ENCODE measurements at regions not wholly inside any gene's neighbourhood (a gene's known extent, or its start where the extent isn't known, plus 50 kb on each side); places are given as distances from the start of the nearest gene placed in this dataset.

DNA sequence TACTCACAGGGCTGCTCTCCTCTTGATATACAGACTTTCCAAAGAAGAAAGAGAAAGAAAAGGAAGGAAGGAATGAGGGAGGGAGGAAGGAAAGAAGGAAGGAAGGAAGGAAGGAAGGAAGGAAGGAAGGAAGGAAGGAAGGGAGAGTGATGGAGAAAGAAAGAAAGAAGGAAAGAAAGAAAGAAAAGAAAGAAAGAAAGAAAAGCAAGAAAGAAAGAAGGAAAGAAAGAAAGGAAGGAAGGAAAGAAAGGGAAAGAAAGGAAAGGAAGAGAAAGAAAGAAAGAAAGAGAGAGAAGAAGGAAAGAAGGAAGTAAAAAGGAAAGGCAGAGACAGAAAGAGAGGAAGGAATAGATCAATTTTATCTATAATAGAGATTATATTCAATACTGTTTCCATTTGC is 1257.4 kb downstream of the EPHA7 start:
- no peaks in the 10 kb centered on the region for H3K9me3 ChIP-seq
- TF ChIP-seq POLR2AphosphoS2 (conservative IDR thresholded peaks at IDR 0.05; ENCODE audit: low read length): no peak
- TF ChIP-seq, protein P1, sequence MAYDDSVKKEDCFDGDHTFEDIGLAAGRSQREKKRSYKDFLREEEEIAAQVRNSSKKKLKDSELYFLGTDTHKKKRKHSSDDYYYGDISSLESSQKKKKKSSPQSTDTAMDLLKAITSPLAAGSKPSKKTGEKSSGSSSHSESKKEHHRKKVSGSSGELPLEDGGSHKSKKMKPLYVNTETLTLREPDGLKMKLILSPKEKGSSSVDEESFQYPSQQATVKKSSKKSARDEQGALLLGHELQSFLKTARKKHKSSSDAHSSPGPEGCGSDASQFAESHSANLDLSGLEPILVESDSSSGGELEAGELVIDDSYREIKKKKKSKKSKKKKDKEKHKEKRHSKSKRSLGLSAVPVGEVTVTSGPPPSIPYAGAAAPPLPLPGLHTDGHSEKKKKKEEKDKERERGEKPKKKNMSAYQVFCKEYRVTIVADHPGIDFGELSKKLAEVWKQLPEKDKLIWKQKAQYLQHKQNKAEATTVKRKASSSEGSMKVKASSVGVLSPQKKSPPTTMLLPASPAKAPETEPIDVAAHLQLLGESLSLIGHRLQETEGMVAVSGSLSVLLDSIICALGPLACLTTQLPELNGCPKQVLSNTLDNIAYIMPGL (CRISPR knock-in tag; IDR thresholded peaks at IDR 0.05; ENCODE audit: borderline replicate concordance): no peak
- no peak for TF ChIP-seq RNF2 (IDR thresholded peaks at IDR 0.05; ENCODE audit: borderline replicate concordance, low read depth)
- TF ChIP-seq MYC (IDR thresholded peaks at IDR 0.05; ENCODE audit: borderline replicate concordance, low read length): no peak
- TF ChIP-seq, protein P2, sequence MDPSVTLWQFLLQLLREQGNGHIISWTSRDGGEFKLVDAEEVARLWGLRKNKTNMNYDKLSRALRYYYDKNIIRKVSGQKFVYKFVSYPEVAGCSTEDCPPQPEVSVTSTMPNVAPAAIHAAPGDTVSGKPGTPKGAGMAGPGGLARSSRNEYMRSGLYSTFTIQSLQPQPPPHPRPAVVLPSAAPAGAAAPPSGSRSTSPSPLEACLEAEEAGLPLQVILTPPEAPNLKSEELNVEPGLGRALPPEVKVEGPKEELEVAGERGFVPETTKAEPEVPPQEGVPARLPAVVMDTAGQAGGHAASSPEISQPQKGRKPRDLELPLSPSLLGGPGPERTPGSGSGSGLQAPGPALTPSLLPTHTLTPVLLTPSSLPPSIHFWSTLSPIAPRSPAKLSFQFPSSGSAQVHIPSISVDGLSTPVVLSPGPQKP (IDR thresholded peaks at IDR 0.05; ENCODE audit: low read depth, low read length): no peak
- TF ChIP-seq MAFK (IDR thresholded peaks at IDR 0.05; ENCODE audit: partially characterized antibody): no peak
- TF ChIP-seq FOSL2 (IDR thresholded peaks at IDR 0.05): no peak
- no peak for TF ChIP-seq FOSL2 (CRISPR knock-in tag; IDR thresholded peaks at IDR 0.05)
- TF ChIP-seq TP53 (CRISPR knock-in tag; IDR thresholded peaks at IDR 0.05): no peak
- ChIA-PET POLR2A (no interaction called here), CTCF (no interaction called here)
- H3K27ac ChIP-seq: no peak overlapping the region
- ATAC-seq (no peak), DNase-seq (ENCODE audit: low read depth in 1 of 2, low spot score in 1 of 2) (no peak), FAIRE-seq (no peak)
- no peak overlapping the region for H3K4me2 ChIP-seq
- H3K4me3 ChIP-seq: no peak overlapping the region
- no peaks in the 10 kb centered on the region for H3K4me1 ChIP-seq

DNA sequence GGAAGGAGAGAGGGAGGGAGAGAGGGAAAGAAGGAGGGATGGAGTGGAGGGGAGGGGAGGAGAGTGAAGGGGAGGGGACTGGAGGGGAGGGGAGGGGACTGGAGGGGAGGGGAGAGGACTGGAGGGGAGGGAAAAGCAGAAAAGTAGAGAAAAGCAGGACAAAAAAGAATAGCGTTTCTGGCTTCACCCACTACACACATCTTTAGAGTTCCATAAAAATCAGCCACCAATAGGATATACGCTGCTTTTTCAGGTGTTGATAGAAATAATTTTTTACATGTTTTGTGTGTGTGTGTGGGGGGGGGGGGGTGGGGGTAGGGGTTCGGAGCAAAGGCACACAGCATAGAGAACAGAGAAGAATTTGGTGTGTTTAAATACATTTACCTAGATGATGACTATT is 1259.1 kb downstream of the EPHA7 start:
- H3K9me3 ChIP-seq: no peaks in the 10 kb centered on the region
- POLR2A ChIA-PET: no interaction called here
- CTCF ChIA-PET: no interaction called here
- ATAC-seq (no peak), DNase-seq (ENCODE audit: low read depth in 1 of 2, low spot score in 1 of 2) (no peak), FAIRE-seq (no peak)
- no peak for TF ChIP-seq SREBF2 (IDR thresholded peaks at IDR 0.05)
- no peak for TF ChIP-seq HOXB5 (CRISPR knock-in tag; IDR thresholded peaks at IDR 0.05)
- H3K4me1 ChIP-seq: no peaks in the 10 kb centered on the region
- H3K4me2 ChIP-seq: no peak overlapping the region
- H3K4me3 ChIP-seq: no peak overlapping the region
- 38% methylated on average over 3 of the region's 3 CpGs for WGBS (ENCODE audit: missing lambda C conversion rate)
- H3K27ac ChIP-seq: no peak overlapping the region

DNA sequence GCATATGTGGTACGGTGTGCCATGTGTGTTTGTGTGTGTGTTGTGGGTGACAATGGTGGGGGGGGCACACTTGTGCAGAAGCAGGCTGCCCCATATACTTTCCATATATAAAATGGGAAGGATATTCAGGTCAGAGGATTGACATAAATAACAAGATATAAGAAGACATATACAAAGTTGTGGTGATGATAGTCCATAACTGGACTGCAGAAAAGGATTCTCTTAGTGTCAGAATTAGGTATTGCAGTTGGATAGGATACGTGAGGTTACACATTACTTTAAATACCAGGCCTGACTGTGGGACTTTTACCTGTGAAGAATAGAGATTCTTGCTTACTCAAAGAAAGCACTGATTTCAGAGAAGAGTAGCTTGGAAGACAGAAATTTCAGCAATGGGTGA is 1260.3 kb downstream of the EPHA7 start:
- H3K27ac ChIP-seq: no peak overlapping the region
- FAIRE-seq (no peak), DNase-seq (ENCODE audit: low read depth in 1 of 2, low spot score in 1 of 2) (no peak), ATAC-seq (no peak)
- no peak overlapping the region for H3K4me2 ChIP-seq
- no peaks in the 10 kb centered on the region for H3K9me3 ChIP-seq
- H3K4me1 ChIP-seq: no peaks in the 10 kb centered on the region
- ChIA-PET CTCF (no interaction called here), POLR2A (interaction anchor here (0.7 kb wide), 1 partner anchor 58 kb away, joined by 3 read pairs; no protein-coding TSS in a partner anchor)
- no peak overlapping the region for H3K4me3 ChIP-seq
- TF ChIP-seq, protein P1 (CRISPR knock-in tag; IDR thresholded peaks at IDR 0.05; ENCODE audit: borderline replicate concordance): no peak
- no peak for TF ChIP-seq FOSB (CRISPR knock-in tag; IDR thresholded peaks at IDR 0.05)
- no peak for TF ChIP-seq KDM1A (IDR thresholded peaks at IDR 0.05; ENCODE audit: low read depth)
- TF ChIP-seq ZC3H11A (IDR thresholded peaks at IDR 0.05): no peak
- TF ChIP-seq CHD4 (IDR thresholded peaks at IDR 0.05; ENCODE audit: borderline replicate concordance): no peak
- TF ChIP-seq CHD2 (IDR thresholded peaks at IDR 0.05; ENCODE audit: low read length, partially characterized antibody): no peak
- TF ChIP-seq MAZ (IDR thresholded peaks at IDR 0.05; ENCODE audit: borderline replicate concordance, low read depth, low read length): no peak
- TF ChIP-seq HEYL (CRISPR knock-in tag; IDR thresholded peaks at IDR 0.05): no peak
- TF ChIP-seq, protein P3, sequence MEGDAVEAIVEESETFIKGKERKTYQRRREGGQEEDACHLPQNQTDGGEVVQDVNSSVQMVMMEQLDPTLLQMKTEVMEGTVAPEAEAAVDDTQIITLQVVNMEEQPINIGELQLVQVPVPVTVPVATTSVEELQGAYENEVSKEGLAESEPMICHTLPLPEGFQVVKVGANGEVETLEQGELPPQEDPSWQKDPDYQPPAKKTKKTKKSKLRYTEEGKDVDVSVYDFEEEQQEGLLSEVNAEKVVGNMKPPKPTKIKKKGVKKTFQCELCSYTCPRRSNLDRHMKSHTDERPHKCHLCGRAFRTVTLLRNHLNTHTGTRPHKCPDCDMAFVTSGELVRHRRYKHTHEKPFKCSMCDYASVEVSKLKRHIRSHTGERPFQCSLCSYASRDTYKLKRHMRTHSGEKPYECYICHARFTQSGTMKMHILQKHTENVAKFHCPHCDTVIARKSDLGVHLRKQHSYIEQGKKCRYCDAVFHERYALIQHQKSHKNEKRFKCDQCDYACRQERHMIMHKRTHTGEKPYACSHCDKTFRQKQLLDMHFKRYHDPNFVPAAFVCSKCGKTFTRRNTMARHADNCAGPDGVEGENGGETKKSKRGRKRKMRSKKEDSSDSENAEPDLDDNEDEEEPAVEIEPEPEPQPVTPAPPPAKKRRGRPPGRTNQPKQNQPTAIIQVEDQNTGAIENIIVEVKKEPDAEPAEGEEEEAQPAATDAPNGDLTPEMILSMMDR (IDR thresholded peaks at IDR 0.05): no peak
- TF ChIP-seq, protein P4, sequence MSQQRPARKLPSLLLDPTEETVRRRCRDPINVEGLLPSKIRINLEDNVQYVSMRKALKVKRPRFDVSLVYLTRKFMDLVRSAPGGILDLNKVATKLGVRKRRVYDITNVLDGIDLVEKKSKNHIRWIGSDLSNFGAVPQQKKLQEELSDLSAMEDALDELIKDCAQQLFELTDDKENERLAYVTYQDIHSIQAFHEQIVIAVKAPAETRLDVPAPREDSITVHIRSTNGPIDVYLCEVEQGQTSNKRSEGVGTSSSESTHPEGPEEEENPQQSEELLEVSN (IDR thresholded peaks at IDR 0.05; ENCODE audit: borderline replicate concordance, low read depth): no peak
- WGBS (ENCODE audit: missing lambda C conversion rate): 6% methylated on average over 2 of the region's 2 CpGs
